ENCODE measurements at regions not wholly inside any gene's neighbourhood (a gene's known extent, or its start where the extent isn't known, plus 50 kb on each side); places are given as distances from the start of the nearest gene placed in this dataset.

GRCh38 chr2:18230668-18231067 is 329.8 kb downstream of the RDH14 start:
- DNase-seq (ENCODE audit: low spot score in 2 of 2): no peak
- Histone ChIP-seq H3K4me1 (no peaks in the 10 kb centered on the region), H3K27ac (no peak overlapping the region), H3K9me3 (no peaks in the 10 kb centered on the region), H3K27me3 (no peaks in the 10 kb centered on the region), H3K36me3 (no peaks in the 10 kb centered on the region), H3K4me3 (no peak overlapping the region)
- WGBS: 96% methylated on average over 1 of the region's 1 CpG
- no peak for TF ChIP-seq POLR2A (IDR thresholded peaks at IDR 0.05)
- TF ChIP-seq CTCF (IDR thresholded peaks at IDR 0.05): no peak
- no peak for TF ChIP-seq POLR2AphosphoS5 (IDR thresholded peaks at IDR 0.05)
- TF ChIP-seq EP300 (IDR thresholded peaks at IDR 0.05): no peak

GRCh38 chr2:18219676-18220075 is 340.8 kb downstream of the RDH14 start:
- H3K4me3 ChIP-seq: no peak overlapping the region
- DNase-seq (ENCODE audit: low spot score in 2 of 2): no peak
- H3K9me3 ChIP-seq: no peaks in the 10 kb centered on the region
- no peaks in the 10 kb centered on the region for H3K36me3 ChIP-seq
- no peak overlapping the region for H3K27ac ChIP-seq
- WGBS: 0% methylated on average over 1 of the region's 1 CpG
- H3K27me3 ChIP-seq: no peaks in the 10 kb centered on the region
- H3K4me1 ChIP-seq: no peaks in the 10 kb centered on the region
- TF ChIP-seq EP300 (IDR thresholded peaks at IDR 0.05): no peak
- no peak for TF ChIP-seq CTCF (IDR thresholded peaks at IDR 0.05)
- TF ChIP-seq POLR2AphosphoS5 (IDR thresholded peaks at IDR 0.05): no peak
- TF ChIP-seq POLR2A (IDR thresholded peaks at IDR 0.05): no peak

GRCh38 chr2:18218160-18218933 is 339.9 kb downstream of the KCNS3 start:
- Histone ChIP-seq H3K36me3 (no peaks in the 10 kb centered on the region), H3K4me3 (no peak overlapping the region), H3K27ac (no peak overlapping the region), H3K4me1 (no peaks in the 10 kb centered on the region), H3K27me3 (no peaks in the 10 kb centered on the region), H3K9me3 (no peaks in the 10 kb centered on the region)
- WGBS: 66% methylated on average over 7 of the region's 7 CpGs
- no peak for DNase-seq (ENCODE audit: low spot score in 2 of 2)
- TF ChIP-seq CTCF (IDR thresholded peaks at IDR 0.05): no peak
- TF ChIP-seq POLR2A (IDR thresholded peaks at IDR 0.05): no peak
- no peak for TF ChIP-seq EP300 (IDR thresholded peaks at IDR 0.05)
- no peak for TF ChIP-seq POLR2AphosphoS5 (IDR thresholded peaks at IDR 0.05)

GRCh38 chr2:18214936-18215335 is 336.5 kb downstream of the KCNS3 start:
- no peak for DNase-seq (ENCODE audit: low spot score in 2 of 2)
- H3K9me3 ChIP-seq: no peaks in the 10 kb centered on the region
- no peaks in the 10 kb centered on the region for H3K4me1 ChIP-seq
- no peak overlapping the region for H3K4me3 ChIP-seq
- no peaks in the 10 kb centered on the region for H3K36me3 ChIP-seq
- H3K27ac ChIP-seq: no peak overlapping the region
- TF ChIP-seq POLR2A (IDR thresholded peaks at IDR 0.05): no peak
- no peak for TF ChIP-seq CTCF (IDR thresholded peaks at IDR 0.05)
- no peak for TF ChIP-seq POLR2AphosphoS5 (IDR thresholded peaks at IDR 0.05)
- TF ChIP-seq EP300 (IDR thresholded peaks at IDR 0.05): no peak
- WGBS: 71% methylated on average over 2 of the region's 2 CpGs
- H3K27me3 ChIP-seq: no peaks in the 10 kb centered on the region

- H3K27me3 ChIP-seq: no peaks in the 10 kb centered on the region
- H3K27ac ChIP-seq: no peak overlapping the region
- WGBS: 88% methylated on average over 11 of the region's 11 CpGs
- no peak overlapping the region for H3K4me3 ChIP-seq
- no peaks in the 10 kb centered on the region for H3K4me1 ChIP-seq
- H3K36me3 ChIP-seq: no peaks in the 10 kb centered on the region
- TF ChIP-seq CTCF (IDR thresholded peaks at IDR 0.05): no peak
- TF ChIP-seq POLR2AphosphoS5 (IDR thresholded peaks at IDR 0.05): no peak
- TF ChIP-seq POLR2A (IDR thresholded peaks at IDR 0.05): no peak
- no peak for TF ChIP-seq EP300 (IDR thresholded peaks at IDR 0.05)
- no peaks in the 10 kb centered on the region for H3K9me3 ChIP-seq
- DNase-seq (ENCODE audit: low spot score in 2 of 2): no peak
Observed at GRCh38 chr2:18213986-18214385, 335.5 kb downstream of the KCNS3 start.

All from suprapubic skin (tissue), 4 donors.